EL (cell line): ENCODE measurements at regions not wholly inside any gene's neighbourhood (a gene's known extent, or its start where the extent isn't known, plus 50 kb on each side); places are given as distances from the start of the nearest gene placed in this dataset.
"Not testable (repeated sequence)": the region's sequence is repeated elsewhere in the genome, so short reads cannot be mapped to it uniquely, and the experiment has no call there.

Experiments
- DNase-seq: peaks from one replicate; pipeline ENCODE4 v3.0.0-alpha.2; 2016

DNA sequence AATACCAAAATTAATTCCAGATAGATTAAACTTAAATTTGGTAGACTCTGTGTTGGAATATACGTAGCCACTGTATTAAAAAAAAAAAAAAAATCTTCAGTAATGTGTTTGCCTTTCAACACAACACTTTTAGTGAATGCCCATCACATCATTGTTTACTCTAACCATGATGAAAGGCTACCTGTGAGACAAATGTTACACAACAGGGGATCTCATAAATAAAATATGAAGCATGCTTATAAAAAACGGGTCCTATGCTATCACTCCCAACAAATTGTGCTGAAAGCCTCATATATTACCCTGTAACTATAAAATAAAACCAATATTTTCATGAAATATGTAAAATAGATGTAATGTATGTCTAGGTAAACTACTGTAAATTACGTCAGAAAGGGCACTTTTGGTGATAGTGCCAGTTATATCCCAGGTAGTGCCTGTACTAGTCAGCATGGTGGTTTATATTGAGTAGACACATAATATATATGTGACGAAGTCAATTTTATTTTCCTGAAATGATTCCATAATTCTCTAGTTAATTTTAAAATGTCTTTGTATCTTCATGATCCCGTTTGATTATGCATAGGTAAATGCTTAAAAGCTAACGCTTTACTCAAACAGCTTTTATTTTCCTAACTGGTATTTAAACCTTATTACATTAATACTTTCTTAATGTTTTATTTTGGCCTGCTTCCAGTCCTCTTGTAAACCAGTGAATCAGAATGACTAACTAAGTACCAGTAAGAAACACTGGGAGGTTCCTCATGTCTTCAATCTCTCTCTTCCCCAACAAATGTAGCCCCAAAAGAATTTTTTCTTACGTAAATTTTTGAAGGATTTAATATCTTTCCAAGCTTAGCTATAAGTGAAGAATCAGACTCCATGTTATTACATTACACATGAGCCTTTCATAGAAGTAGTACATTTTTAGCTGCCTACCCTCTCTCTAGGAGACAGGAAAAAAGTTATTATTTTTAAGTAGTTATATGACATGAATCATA, 420.3 kb downstream of the GABRG2 start:
- no peak for DNase-seq

DNA sequence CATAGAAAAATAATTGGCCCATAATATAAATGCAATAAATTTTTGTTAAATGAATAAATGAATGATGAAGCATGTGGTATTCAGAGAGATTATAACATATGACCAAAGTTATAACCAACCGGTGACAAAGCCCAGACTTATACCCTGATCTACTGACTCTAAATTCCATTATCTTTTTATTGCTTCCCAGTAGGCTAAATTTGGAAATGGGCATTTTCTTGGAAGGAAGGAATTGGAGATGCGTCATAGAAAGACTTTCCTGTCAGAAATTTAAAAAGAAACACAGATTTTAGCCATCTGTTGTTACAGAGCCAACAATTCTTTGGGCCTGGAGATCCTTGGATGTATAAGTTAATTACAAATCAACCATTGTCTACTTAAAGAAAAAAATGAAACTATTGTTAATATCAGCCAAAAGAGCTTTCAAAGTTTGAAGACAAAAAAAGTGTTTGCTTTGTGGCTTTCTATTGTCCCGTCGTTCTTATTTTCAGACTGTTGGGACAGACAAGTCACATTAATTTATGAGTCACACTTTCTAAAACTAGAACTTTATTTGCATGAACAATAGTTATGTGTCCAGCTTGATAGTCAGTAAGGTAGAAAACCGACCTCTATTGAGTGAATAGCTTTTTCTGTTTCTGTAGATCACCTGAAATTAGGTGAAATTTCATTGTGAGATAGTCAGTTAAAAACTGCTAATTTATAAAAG, 428.7 kb downstream of the GABRG2 start:
- no peak for DNase-seq

DNA sequence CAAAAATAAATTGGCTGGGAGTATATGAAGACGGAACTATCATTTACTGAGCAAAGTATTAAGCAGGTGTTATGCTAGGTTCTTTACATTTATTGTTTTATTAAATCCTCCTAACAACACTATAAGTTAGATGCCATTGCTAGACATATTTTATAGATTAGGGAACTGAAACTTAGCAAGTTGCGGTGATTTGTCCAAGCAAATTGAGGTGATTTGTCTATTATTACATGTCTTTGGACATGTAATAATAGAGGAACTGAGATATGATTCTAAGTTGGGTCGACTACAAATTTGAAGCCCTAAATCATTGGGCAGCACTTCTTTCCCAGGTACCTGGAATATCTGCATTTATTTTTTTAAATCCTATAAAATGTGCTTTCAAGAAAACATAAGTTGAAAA, 429.9 kb downstream of the GABRG2 start:
- no peak for DNase-seq

DNA sequence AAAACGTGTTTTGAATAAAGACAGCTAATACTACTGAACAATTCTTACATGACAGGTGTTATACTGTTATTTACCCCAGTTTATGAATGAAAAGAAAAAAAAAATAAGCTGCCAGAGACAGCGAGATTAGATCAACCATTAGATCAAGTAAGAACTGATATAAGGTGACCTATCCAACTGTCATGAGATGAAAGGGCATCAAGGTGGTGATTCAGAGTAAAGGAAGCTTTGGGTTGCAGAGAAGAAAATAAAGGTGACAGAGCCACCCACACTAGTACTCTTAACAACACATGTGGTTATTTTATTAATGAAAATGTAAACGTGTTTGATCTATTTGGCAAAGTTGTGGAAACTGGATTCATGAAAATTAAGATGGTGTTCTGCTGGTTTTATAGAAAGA, 435.2 kb downstream of the GABRG2 start:
- DNase-seq: no peak

DNA sequence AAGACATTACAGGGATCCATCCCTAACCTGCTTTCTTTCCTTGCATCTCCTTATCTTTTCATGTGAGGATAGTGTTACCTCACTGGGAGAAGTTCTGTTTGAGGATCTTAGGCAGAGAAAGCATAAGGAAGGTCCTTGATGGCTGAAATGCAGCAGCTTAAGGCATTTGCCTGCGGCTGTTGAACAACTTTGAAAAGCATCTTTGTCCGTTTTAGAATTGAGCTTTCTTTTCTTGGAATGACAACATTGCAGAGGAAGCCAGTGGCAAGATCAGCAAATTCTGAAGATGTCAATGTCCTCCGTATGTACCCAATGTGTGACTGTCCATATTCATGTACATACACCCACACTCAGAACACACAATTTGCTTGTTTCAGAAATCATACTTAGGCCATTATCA, 436.2 kb downstream of the GABRG2 start:
- no peak for DNase-seq

DNA sequence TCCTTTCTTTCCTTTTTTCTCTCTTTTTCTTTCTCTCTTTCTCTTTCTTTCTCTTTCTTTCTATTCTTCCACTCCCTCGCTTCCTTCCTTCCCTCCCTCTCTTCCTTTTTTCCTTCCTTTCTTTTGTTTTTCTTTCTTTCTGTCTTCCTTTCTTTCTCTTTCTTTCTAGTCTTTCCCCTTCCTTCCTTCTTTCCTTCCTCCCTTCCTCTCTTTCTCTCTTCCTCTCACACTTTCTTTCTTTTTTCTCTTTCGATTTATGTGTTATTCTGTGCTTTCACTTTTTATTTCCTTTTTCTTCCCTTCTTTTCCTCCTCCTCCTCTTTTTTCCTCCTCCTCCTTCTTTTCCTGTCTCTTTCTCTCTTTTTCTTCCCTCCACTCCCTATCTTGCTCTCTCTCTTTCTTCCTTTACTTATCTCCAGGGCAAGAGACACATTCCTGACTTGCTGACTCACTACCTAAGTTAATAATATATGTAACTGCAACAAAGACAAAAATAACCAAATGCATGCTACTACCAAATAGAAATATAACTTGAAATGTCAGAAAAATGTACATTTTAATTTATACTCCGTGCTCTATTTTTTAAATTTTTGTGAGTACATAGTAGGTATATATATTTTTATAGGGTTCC, 445.5 kb downstream of the GABRG2 start:
- no peak for DNase-seq

DNA sequence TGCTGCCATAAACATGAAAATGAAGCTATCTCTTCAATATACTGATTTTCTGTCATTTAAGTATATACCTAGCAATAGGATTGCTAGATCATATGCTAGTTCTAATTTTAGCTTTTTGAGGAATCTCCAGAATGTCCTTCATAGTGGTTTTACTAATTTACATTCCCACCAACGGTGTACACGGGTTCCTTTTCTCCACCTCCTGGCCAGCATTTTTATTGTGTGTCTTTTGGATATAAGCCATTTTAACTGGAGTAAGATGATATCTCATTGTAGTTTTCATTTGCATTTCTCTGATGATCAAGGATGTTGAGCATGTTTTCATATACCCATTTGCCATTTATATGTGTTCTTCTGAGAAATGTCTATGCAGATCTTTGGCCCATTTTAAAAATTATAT, 446.5 kb downstream of the GABRG2 start:
- DNase-seq: no peak

DNA sequence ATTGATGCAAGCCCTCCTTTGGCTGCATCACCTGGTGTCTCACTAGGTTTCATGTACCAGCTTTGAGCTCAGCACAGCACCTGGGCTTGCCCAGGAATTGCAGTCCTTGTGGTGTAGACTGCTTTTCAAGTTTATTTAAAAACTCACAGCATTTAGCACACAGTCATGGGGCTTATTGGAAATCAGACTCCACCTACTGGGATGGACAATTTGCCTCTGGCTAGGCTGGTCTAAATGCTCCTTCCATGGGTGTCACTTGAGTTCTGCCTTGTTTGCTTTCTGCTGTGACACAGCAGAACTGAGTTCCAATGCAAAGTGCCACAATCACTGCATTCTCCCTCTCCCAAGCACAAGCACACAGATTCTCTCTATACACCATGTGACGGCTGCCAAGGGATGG, 453.3 kb downstream of the GABRG2 start:
- DNase-seq: no peak

DNA sequence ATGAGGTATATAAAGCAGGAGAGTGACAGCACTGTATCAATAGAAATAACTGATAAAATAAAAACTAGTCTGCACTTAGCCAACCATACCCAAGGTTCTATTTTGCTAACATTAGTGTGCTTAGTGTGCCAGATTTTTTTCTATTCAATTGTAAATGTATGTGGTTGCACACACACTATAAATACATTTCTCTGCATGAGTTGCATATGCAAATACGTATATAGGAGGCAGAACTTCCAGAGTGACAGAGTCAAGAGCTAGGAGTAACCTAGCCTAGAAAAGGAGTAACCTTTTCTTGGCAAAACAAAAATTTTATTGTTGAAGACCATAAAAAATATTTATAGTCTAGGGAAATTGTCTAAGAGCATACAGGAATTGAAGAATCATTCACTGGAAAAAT, 461.6 kb downstream of the GABRG2 start:
- no peak for DNase-seq

DNA sequence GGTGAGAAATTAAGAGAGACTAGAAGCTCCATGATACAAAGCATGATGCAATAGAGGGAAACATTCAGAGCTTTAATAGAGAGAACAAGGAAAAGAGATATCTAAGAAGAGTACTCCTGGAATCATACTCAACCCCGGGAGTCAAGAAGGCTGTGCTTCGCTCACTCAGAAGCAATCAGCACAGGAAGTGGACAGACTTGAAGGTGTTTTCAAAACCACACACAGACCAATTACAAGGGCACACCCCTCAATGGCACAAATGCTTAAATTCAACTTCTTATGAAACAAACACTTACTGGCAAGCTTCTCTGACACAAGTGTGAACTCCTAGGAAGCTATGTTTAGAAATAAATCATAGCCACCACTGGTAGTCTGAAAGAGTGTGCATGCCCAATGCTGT, 462.3 kb downstream of the GABRG2 start:
- DNase-seq: no peak

DNA sequence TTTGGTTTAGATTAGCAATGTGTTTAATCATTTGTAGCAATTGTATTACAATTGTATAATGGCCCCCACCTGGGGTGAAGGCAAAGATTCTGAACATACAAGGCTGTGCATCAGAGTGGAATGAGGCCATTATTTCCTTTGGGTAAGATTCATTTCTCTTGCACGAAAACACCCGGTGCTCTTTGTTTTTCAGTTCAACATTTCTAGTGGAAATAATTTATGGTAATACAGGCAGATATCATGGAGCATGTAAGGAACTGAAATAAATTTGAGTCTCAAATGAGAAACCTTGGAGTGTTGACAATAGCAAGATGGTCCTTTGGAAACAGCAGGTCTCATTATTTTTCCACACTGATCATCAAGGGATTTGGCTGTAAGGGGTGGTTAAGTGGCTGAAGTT, 475.9 kb downstream of the GABRG2 start:
- no peak for DNase-seq

DNA sequence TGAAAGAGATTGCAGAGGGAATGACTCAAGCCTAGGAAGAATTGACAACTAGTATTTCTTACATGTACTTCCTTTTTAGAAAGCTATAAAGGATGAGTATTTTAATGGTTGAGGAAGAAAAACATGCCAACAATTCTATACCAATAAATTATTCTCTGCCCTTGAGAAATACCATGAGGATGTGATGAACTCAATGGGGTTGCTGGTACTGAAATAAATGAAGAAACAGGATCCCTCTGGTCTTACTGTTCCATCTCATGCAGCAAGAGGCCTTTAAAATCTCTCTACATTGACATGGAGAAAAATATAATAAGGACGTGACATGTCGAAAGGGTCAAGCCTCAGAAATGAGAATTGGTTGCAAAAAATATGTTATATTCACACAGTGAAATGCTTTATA, 477.3 kb downstream of the GABRG2 start:
- DNase-seq: no peak

DNA sequence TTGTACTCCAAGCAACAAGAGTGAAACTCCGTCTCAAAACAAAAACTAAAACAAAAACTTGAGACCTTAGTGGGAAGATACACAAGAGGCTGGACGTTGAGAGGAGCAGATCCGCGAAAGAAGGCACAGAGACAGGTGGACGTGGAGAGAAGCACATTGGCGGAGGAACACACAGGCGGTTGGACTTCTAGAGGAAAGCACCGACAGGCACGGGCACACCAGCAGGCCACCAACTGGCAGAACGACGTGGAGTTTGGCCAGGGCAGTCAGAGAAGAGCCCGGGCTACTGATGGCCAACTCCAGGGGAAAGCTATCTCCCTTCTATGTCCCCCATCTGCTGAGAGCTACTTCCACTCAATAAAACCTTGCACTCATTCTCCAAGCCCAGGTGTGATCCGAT, 482.7 kb downstream of the GABRG2 start:
- no peak for DNase-seq

DNA sequence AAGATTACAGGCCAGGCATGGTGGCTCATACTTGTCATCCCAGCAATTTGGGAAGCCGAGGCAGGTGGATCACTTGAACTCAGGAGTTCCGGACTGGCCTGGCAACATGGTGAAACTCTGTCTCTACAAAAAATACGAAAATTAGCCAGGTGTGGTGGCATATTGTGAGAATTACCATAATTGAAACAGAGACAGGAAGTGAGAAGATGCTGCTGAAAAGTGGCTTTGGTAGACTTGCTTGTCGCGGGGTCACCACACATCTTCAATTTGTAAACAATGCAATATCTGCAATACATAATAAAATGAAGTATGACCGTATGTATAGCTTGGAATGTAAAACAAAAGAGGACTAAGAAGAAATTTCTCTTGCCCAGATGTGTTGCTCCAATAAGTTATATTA, 490.5 kb downstream of the GABRG2 start:
- DNase-seq: no peak

DNA sequence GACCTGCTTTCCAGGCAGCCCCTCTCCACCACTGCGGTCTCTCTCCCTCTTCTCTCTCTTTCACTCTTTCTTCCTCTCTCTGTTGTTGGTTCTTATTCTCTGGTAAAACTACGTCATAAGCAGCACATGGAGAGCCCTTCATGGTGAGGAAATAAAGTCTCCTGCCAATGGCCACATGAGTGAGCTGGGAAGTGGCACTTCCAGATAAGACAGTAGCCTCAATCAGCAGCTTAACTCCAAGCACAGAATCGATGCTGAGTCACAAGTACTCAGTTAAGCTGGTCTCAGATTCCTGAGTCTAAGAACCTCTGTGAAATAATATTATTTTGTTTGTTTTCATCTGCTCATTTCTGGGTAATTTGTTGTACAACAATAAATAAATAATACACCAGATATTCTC, 500.1 kb downstream of the GABRG2 start:
- no peak for DNase-seq

DNA sequence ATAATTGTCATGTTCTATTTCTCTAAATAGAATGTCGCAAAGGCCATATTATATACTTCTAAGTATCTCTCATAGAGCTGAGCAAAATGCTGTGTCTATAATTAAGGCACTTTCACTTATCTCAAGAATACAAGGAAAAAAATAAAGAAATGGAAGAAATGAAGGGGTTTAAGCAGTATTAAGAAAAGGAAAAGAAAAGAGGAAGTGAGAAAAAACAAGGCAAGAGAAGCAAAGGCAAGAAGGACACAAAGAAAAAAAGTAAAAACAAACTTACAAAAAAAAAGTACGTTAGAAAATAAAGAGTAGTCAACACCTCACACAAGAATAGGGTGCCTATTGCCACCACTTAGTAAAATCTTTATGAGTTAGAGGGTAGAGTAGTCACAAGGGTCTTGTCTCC, 506.2 kb downstream of the GABRG2 start:
- no peak for DNase-seq

DNA sequence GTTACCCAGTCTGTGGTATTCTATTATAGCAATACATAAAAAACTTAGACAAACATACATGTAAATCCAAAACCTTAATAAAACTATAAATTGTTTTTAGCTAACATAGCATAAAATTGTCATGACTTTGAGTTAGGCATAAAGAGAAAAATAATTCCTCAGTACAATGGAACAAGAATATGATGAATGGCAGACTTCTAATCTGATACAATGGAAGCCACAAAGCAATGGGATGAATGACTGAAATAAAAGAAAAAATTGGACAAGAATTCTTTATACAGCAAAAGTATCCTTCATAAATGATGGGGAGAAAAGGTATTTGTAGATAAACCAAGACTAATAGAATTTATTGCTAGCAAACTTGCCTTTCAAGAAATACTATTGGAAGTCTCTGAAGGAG, 524.2 kb downstream of the GABRG2 start:
- no peak for DNase-seq

DNA sequence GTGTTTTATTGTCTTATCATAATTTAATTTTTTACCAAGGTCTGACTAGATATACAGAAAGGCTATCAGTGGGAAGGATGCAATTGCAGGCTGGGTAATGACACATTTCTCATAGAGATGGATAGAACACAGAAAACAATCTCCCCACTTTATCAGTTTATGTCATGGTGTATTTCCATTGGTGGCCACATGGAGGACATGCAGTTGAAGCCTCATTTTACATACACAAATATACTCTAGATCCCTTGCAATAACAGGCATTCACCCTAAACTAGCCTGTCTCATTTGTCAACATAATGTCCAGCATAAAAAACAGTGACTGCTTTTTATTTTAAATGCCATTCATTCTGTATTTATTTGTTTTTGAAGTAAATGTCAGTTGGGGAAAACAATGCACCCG, 526.3 kb downstream of the GABRG2 start:
- DNase-seq: no peak

DNA sequence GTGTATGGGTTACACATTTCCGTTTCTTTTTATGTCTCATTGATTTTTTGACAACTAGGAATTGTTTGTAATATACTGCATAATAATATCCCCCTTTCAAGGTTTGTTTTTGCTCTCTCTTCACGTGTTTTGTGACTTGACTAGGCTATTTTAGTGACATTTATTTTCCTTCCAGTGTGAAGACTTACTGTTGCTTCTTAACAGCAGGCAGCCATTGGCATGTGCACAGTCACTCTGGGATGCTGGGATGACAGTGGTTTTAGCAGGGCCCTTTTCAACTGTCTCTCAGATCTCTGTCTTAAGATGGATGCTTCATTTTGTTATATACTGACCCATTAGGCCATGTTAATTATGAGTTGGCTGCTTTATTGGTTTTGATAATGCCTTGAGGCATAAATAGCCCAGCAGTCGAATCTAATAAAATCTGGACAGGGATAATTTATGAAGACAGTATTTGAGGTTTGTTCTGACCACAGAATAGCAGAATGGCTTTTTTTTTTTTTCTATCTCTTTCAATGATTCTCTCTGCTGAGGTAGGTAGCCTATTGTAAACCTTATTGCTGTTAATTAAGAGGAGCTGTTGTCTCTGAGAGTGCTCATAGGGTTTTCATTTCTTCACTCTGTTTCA, 536.0 kb downstream of the GABRG2 start:
- DNase-seq: no peak

DNA sequence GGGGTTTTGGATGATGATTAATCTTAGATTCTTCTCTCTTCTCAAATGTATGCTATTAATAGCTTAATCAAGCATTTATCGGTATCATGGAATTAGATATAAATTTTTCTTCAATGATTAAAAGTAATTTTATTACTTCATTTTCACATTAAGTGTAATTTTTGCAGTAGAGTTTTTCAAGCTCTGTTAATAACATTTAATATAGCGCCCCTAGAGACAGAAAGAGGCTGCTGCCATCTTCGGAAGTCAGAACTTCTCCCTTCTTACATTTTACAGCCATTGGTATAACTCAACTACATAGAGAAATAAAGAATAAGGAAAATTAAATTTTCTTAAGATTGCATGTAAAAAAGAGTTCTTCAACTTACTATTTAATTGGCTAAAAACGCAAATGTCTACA, 540.3 kb downstream of the GABRG2 start:
- DNase-seq: no peak

DNA sequence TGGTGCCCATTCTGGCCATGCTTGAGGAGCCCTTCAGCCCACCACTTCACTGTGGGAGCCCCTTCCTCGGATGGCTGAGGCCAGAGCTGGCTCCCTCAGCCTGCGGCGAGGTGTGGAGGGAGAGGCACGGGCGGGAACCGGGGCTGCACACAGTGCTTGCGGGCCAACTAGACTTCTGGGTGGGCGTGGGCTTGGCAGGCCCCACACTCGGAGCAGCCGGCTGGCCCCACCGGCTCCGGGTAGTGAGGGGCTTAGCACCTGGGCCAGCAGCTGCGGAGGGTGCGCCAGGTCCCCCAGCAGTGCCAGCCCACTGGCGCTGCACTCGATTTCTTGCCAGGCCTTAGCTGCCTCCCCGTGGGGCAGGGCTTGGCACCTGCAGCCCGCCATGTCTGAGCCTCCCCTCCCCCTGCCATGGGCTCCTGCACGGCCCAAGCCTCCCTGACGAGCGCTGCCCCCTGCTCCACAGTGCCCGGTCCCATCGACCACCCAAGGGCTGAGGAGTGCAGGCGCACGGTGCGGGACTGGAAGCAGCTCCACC, 554.2 kb downstream of the GABRG2 start:
- DNase-seq: not testable (repeated sequence)

DNA sequence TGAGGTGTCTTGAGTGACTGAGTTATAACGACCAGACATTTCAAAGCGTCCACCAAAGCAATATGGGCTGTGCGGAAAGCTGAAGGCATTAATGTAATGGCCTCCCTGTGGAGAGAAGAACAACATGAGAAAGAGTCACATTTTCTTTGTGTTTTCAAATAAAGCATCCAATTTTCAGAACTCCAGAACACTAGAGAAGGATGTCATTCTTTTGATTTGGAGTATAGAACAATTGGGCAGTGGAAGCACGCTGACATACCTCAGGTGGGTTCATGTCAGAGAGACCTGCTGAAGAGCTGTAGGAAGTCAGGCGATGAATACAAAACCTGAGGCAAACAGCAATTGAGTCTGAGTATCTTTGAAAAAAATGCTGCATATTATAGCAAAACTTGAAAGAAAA, 556.5 kb downstream of the GABRG2 start:
- no peak for DNase-seq

DNA sequence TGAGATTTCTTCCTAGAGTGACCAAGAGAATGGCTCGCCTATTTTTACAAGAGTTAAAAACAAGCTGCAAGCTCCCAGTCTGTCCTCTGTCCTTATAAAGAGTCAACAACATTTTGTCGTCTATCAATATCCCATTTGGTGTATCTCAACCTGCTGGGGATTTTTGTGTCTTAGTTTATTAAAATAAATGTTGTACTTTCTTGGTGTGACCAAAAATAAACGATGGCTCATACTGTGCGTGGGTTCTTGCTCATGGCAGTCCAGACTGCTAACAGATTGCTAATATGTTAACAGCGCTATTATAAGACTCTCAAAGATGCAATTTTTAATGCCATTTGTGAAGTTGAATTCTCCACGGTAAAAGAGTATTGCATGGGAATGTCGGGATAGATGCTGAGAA, 569.9 kb downstream of the GABRG2 start:
- DNase-seq: no peak
